ENCODE measurements at regions not wholly inside any gene's neighbourhood (a gene's known extent, or its start where the extent isn't known, plus 50 kb on each side); places are given as distances from the start of the nearest gene placed in this dataset.

- intact Hi-C loops (cut with DNase I): no loop called here
- DNase-seq: no peak
Measured at GRCh38 chr18:46387441-46388131, 269.4 kb downstream of the LOXHD1 start.

- no peak for DNase-seq
- intact Hi-C loops (cut with DNase I): no loop called here
Measured at GRCh38 chr18:46388286-46388685, 268.7 kb downstream of the LOXHD1 start.

GRCh38 chr18:46392576-46392975 is 264.4 kb downstream of the LOXHD1 start:
- no peak for DNase-seq
- intact Hi-C loops (cut with DNase I): no loop called here

- no peak for DNase-seq
- intact Hi-C loops (cut with DNase I): no loop called here
Measured at GRCh38 chr18:46393230-46393629, 263.8 kb downstream of the LOXHD1 start.

- no peak for DNase-seq
- intact Hi-C loops (cut with DNase I): no loop called here
Measured at GRCh38 chr18:46393961-46394360, 263.1 kb downstream of the LOXHD1 start.

- no peak for DNase-seq
- intact Hi-C loops (cut with DNase I): no loop called here
Measured at GRCh38 chr18:46395795-46396194, 261.2 kb downstream of the LOXHD1 start.

- DNase-seq: no peak
- intact Hi-C loops (cut with DNase I): no loop called here
Measured at GRCh38 chr18:46397174-46397573, 259.8 kb downstream of the LOXHD1 start.

- intact Hi-C loops (cut with DNase I): no loop called here
- no peak for DNase-seq
Measured at GRCh38 chr18:46398005-46398404, 259.0 kb downstream of the LOXHD1 start.

GRCh38 chr18:46398625-46399024 is 258.4 kb downstream of the LOXHD1 start:
- no peak for DNase-seq
- intact Hi-C loops (cut with DNase I): no loop called here

GRCh38 chr18:46399303-46399702 is 257.7 kb downstream of the LOXHD1 start:
- DNase-seq: no peak
- intact Hi-C loops (cut with DNase I): no loop called here

GRCh38 chr18:46400449-46400848 is 256.6 kb downstream of the LOXHD1 start:
- no peak for DNase-seq
- intact Hi-C loops (cut with DNase I): no loop called here

GRCh38 chr18:46401486-46402070 is 255.4 kb downstream of the LOXHD1 start:
- intact Hi-C loops (cut with DNase I): no loop called here

GRCh38 chr18:46402396-46402795 is 254.6 kb downstream of the LOXHD1 start:
- intact Hi-C loops (cut with DNase I): no loop called here
- DNase-seq: no peak

More at GRCh38 chr18:46401486-46402070, 255.4 kb downstream of the LOXHD1 start:
- no peak for DNase-seq

- no peak for DNase-seq
- intact Hi-C loops (cut with DNase I): no loop called here
Measured at GRCh38 chr18:46402945-46403344, 254.1 kb downstream of the LOXHD1 start.

- intact Hi-C loops (cut with DNase I): no loop called here
- DNase-seq: no peak
Measured at GRCh38 chr18:46405832-46406538, 251.0 kb downstream of the LOXHD1 start.

GRCh38 chr18:46406539-46406932 is 250.5 kb downstream of the LOXHD1 start:
- no peak for DNase-seq
- intact Hi-C loops (cut with DNase I): no loop called here

- DNase-seq: peak in 13 of 42 donors; percentile 10 to 63 (median 24)
- intact Hi-C loops (cut with DNase I): no loop called here
Measured at GRCh38 chr18:46407486-46408166, 249.4 kb downstream of the LOXHD1 start.

- no peak for DNase-seq
- intact Hi-C loops (cut with DNase I): no loop called here
Measured at GRCh38 chr18:46408334-46408987, 248.6 kb downstream of the LOXHD1 start.

GRCh38 chr18:46411191-46411828 is 245.7 kb downstream of the LOXHD1 start:
- DNase-seq: no peak
- intact Hi-C loops (cut with DNase I): no loop called here

Data from head of caudate nucleus (tissue), 42 donors.